AG04450 (cell line): ENCODE measurements at regions not wholly inside any gene's neighbourhood (a gene's known extent, or its start where the extent isn't known, plus 50 kb on each side); places are given as distances from the start of the nearest gene placed in this dataset.
A peak's percentile ranks its signal among the peaks of the same experiment; 100 is the strongest.

Experiments used
- CTCF ChIA-PET: fragments of 300-600, 350-600 bp; formaldehyde crosslinking; extraction: SDS; loops from one replicate; lab custom pipeline; 2022; ENCODE audit warnings: antibody characterized with exemption, inconsistent platforms; lab: Charles Lee
- POLR2A ChIA-PET: fragments of 350-600 bp; formaldehyde crosslinking; extraction: SDS; loops from one replicate; lab custom pipeline; 2021; ENCODE audit warnings: antibody characterized with exemption, inconsistent platforms; lab: Yijun Ruan, JAX
- DNase-seq: peaks from one replicate; pipeline ENCODE4 v3.0.0-alpha.2; 2011; ENCODE audit warnings: low read depth, low spot score
- H3K27ac ChIP-seq: one replicate; pipeline ENCODE4 v1.5.1; 2012; ENCODE audit warnings: low read depth, low read length, control low read depth
- H3K27me3 ChIP-seq: one replicate; pipeline ENCODE4 v1.6.0; 2012; ENCODE audit warnings: low read length; ENCODE audit not compliant: control insufficient read depth, insufficient read depth
- H3K4me3 ChIP-seq: 2 replicates; pipeline ENCODE4 v1.5.1; 2011; ENCODE audit warnings: mild to moderate bottlenecking, low read depth, low read length, control low read depth
- H3K9me3 ChIP-seq: 2 replicates; pipeline ENCODE4 v1.5.1; 2012; ENCODE audit warnings: low read length; ENCODE audit not compliant: control insufficient read depth, insufficient read depth
- TF ChIP-seq, protein P1 (sequence below): IDR thresholded peaks from 2 replicates; pipeline ENCODE4 v1.5.1; 2011; ENCODE audit warnings: low read depth, low read length, control low read depth, inconsistent platforms

DNA sequence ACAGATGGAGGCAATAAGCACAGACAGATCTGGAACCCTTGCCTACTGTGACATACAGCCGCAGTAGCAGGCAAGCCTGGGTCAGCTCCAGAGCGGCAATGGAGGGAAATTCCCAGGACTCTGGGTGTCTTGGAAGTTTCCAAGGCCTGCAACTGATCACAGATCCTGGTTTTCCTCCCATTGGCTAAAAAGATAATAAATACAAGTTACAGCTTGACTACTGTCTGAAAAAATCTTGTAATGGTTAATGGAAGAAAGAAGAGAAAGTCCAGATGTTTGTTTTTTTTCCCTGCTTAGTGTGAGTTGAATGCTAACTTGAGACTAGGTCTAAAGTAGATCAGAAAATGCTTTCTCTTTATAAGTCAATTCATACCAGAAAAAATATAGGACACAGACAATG, 307.6 kb downstream of the ALDH8A1 start:
- TF ChIP-seq, protein P1, sequence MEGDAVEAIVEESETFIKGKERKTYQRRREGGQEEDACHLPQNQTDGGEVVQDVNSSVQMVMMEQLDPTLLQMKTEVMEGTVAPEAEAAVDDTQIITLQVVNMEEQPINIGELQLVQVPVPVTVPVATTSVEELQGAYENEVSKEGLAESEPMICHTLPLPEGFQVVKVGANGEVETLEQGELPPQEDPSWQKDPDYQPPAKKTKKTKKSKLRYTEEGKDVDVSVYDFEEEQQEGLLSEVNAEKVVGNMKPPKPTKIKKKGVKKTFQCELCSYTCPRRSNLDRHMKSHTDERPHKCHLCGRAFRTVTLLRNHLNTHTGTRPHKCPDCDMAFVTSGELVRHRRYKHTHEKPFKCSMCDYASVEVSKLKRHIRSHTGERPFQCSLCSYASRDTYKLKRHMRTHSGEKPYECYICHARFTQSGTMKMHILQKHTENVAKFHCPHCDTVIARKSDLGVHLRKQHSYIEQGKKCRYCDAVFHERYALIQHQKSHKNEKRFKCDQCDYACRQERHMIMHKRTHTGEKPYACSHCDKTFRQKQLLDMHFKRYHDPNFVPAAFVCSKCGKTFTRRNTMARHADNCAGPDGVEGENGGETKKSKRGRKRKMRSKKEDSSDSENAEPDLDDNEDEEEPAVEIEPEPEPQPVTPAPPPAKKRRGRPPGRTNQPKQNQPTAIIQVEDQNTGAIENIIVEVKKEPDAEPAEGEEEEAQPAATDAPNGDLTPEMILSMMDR = no peak
- DNase-seq = peak; percentile 41
- no peaks in the 10 kb centered on the region for H3K9me3 ChIP-seq
- CTCF ChIA-PET = interaction anchor here (0.7 to 2.6 kb wide), 7 partner anchors 9 to 468 kb away, joined by 3 to 18 read pairs (median 3); no protein-coding TSS in a partner anchor
- H3K27me3 ChIP-seq = no peaks in the 10 kb centered on the region
- POLR2A ChIA-PET = interaction anchor here (0.6 kb wide), 1 partner anchor 161 kb away, joined by 4 read pairs; no protein-coding TSS in a partner anchor
- H3K27ac ChIP-seq = no peak overlapping the region
- H3K4me3 ChIP-seq = no peak overlapping the region

DNA sequence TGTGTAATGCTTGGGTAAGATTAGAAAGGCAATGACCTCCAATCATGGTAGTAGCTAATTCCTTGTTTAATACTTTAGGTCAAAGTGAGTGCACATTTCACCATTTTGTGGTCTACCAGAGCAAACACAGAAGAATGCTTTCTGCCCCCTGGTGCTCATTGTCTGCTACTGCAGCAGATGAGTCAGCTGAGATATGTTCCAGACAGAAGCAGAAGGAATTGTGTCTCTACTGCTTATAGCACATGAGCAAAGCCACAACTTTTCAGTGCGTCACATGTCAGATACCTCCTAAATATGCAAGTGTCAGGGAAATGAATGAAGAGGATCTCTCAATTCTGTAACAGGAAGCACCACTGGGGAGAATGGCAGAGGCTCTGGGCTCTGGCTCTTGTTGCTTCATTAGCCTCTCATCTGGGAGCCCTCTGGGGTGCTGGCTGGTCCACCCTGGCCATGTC, 308.9 kb downstream of the ALDH8A1 start:
- DNase-seq = peak; percentile 80
- ChIA-PET CTCF (interaction anchor here (0.6 to 2.6 kb wide), 43 partner anchors 9 to 485 kb away, joined by 3 to 18 read pairs (median 4); no protein-coding TSS in a partner anchor), POLR2A (interaction anchor here (0.7 to 1.6 kb wide), 4 partner anchors 18 to 467 kb away, joined by 3 to 9 read pairs (median 4); no protein-coding TSS in a partner anchor)
- TF ChIP-seq, protein P1 = peak; percentile 92
- no peaks in the 10 kb centered on the region for H3K9me3 ChIP-seq
- H3K27ac ChIP-seq = no peak overlapping the region
- H3K27me3 ChIP-seq = no peaks in the 10 kb centered on the region
- H3K4me3 ChIP-seq = no peak overlapping the region

DNA sequence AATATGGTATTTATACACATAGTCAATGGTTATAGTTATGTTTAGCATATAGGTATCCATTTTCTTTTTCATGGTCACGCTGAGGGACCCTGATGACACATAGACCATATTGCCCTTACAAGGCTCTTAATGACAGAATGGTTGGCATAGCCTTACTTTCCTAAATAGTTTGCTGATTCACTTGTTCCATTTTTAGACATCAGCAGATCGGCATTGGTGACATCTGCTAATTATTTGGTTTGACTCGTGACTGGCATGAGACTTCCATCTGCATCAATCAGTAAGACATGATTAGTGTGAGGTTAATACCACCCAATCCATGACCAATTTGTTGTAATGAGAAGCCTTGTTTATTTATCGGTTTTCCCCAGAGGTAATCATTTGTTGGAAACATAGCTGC, 309.7 kb downstream of the ALDH8A1 start:
- CTCF ChIA-PET = interaction anchor here (0.6 to 2.6 kb wide), 41 partner anchors 10 to 484 kb away, joined by 3 to 18 read pairs (median 4); no protein-coding TSS in a partner anchor
- TF ChIP-seq, protein P1 = no peak
- H3K27ac ChIP-seq = no peak overlapping the region
- H3K27me3 ChIP-seq = no peaks in the 10 kb centered on the region
- no peak overlapping the region for H3K4me3 ChIP-seq
- POLR2A ChIA-PET = interaction anchor here (0.5 to 1.6 kb wide), 3 partner anchors 173 to 466 kb away, joined by 4 to 9 read pairs (median 5); no protein-coding TSS in a partner anchor
- no peak for DNase-seq
- H3K9me3 ChIP-seq = no peaks in the 10 kb centered on the region

DNA sequence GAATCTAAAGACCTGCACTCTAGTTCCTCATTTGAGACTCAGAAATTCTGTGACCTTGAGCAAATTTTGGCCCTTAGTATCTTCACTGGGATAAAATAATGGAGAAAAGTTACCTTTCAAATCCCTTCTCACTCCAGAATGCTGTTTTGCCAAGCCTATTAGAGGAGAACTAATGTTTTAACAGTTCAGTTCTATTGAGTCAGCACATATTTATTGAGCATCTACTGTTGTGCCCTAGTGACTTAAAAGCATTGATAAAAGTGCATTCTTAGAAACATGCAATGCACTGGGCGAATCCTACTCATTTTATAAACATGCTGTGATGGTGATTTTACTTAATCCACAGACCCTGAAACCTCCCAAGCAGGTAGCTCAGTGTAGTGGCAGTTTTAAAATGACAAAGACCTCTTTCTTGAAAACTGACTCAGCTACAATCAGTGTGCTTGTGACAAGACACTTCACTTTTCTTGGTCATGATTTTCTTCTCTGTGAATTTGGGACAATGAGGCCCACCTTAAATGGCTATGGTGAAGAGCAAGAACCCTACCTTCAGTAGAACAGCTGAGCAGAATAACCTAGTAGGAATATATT, 312.0 kb downstream of the ALDH8A1 start:
- H3K9me3 ChIP-seq = no peaks in the 10 kb centered on the region; the same call in 1 of the 2 replicates
- ChIA-PET POLR2A (no interaction called here), CTCF (interaction anchor here (1.1 kb wide), 1 partner anchor 201 kb away, joined by 4 read pairs; no protein-coding TSS in a partner anchor)
- H3K4me3 ChIP-seq = no peak overlapping the region
- H3K27ac ChIP-seq = no peak overlapping the region
- TF ChIP-seq, protein P1 = no peak
- DNase-seq = no peak
- no peaks in the 10 kb centered on the region for H3K27me3 ChIP-seq

DNA sequence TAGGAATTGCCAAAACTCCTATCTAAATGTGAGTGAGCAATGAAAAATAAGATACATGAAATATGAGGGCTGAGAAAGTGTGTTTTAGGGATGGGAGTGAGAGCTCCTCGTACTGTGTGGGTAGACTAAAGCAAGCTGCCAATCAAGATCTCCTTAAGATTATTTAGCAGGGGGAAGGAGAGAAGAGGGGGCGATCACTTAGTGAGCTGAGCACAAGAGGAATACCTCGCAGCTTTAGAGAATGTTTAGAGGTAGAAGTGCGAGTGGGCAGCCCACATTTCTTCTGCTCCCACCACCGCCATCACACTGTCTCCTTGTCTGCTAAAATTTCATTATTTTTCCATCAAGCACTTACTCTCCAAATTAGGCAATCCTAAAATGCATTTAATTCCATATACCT, 312.6 kb downstream of the ALDH8A1 start:
- CTCF ChIA-PET = no interaction called here

More for the DNA sequence above, 312.6 kb downstream of the ALDH8A1 start:
- H3K9me3 ChIP-seq = no peaks in the 10 kb centered on the region; the same call in 1 of the 2 replicates
- no peaks in the 10 kb centered on the region for H3K27me3 ChIP-seq
- no peak overlapping the region for H3K4me3 ChIP-seq
- no peak overlapping the region for H3K27ac ChIP-seq
- TF ChIP-seq, protein P1 = no peak
- POLR2A ChIA-PET = no interaction called here
- no peak for DNase-seq
